ENCODE measurements at regions not wholly inside any gene's neighbourhood (a gene's known extent, or its start where the extent isn't known, plus 50 kb on each side); places are given as distances from the start of the nearest gene placed in this dataset.

GRCh38 chr16:9302072-9302471 lies 210.6 kb downstream of the HAPSTR1 start:
- no peak for DNase-seq (ENCODE audit: low spot score)

GRCh38 chr16:9306753-9307152 lies 215.3 kb downstream of the HAPSTR1 start:
- DNase-seq (ENCODE audit: low spot score) = no peak

GRCh38 chr16:9307446-9307845 lies 216.0 kb downstream of the HAPSTR1 start:
- no peak for DNase-seq (ENCODE audit: low spot score)

GRCh38 chr16:9308356-9308801 lies 216.9 kb downstream of the HAPSTR1 start:
- DNase-seq (ENCODE audit: low spot score) = no peak

GRCh38 chr16:9308850-9309249 lies 217.4 kb downstream of the HAPSTR1 start:
- DNase-seq (ENCODE audit: low spot score) = no peak

GRCh38 chr16:9309844-9310243 lies 218.4 kb downstream of the HAPSTR1 start:
- no peak for DNase-seq (ENCODE audit: low spot score)

GRCh38 chr16:9311303-9311954 lies 220.0 kb downstream of the HAPSTR1 start:
- DNase-seq (ENCODE audit: low spot score) = no peak

- DNase-seq (ENCODE audit: low spot score) = no peak
Observed at GRCh38 chr16:9316008-9316407, 224.6 kb downstream of the HAPSTR1 start.

GRCh38 chr16:9316615-9317014 lies 225.2 kb downstream of the HAPSTR1 start:
- no peak for DNase-seq (ENCODE audit: low spot score)

GRCh38 chr16:9318764-9319163 lies 227.3 kb downstream of the HAPSTR1 start:
- no peak for DNase-seq (ENCODE audit: low spot score)

- DNase-seq (ENCODE audit: low spot score) = no peak
Observed at GRCh38 chr16:9322769-9323168, 231.3 kb downstream of the HAPSTR1 start.

- no peak for DNase-seq (ENCODE audit: low spot score)
Observed at GRCh38 chr16:9323170-9323569, 231.7 kb downstream of the HAPSTR1 start.

- DNase-seq (ENCODE audit: low spot score) = no peak
Observed at GRCh38 chr16:9327253-9327652, 235.8 kb downstream of the HAPSTR1 start.

GRCh38 chr16:9328411-9328810 lies 237.0 kb downstream of the HAPSTR1 start:
- DNase-seq (ENCODE audit: low spot score) = no peak

- no peak for DNase-seq (ENCODE audit: low spot score)
Observed at GRCh38 chr16:9330095-9330494, 238.7 kb downstream of the HAPSTR1 start.

GRCh38 chr16:9331503-9331902 lies 240.1 kb downstream of the HAPSTR1 start:
- peak; percentile 28 for DNase-seq (ENCODE audit: low spot score)

GRCh38 chr16:9332574-9333148 lies 241.2 kb downstream of the HAPSTR1 start:
- DNase-seq (ENCODE audit: low spot score) = no peak

GRCh38 chr16:9333469-9333868 lies 242.0 kb downstream of the HAPSTR1 start:
- DNase-seq (ENCODE audit: low spot score) = no peak

- DNase-seq (ENCODE audit: low spot score) = no peak
Observed at GRCh38 chr16:9334103-9334502, 242.7 kb downstream of the HAPSTR1 start.

- DNase-seq (ENCODE audit: low spot score) = no peak
Observed at GRCh38 chr16:9337308-9338032, 246.0 kb downstream of the HAPSTR1 start.

- no peak for DNase-seq (ENCODE audit: low spot score)
Observed at GRCh38 chr16:9338068-9338467, 246.6 kb downstream of the HAPSTR1 start.

- DNase-seq (ENCODE audit: low spot score) = no peak
Observed at GRCh38 chr16:9338510-9338909, 247.1 kb downstream of the HAPSTR1 start.

GRCh38 chr16:9340526-9341256 lies 249.2 kb downstream of the HAPSTR1 start:
- DNase-seq (ENCODE audit: low spot score) = no peak

Measured in COLO829 (cell line).